DOHH2 (cell line): ENCODE measurements at regions not wholly inside any gene's neighbourhood (a gene's known extent, or its start where the extent isn't known, plus 50 kb on each side); places are given as distances from the start of the nearest gene placed in this dataset.

ENCODE experiments used
- CTCF ChIP-seq: fragments of 200-600 bp; sonication (generic); IDR thresholded peaks from one replicate; pipeline ENCODE4 v1.5.1; 2014; ENCODE audit warnings: antibody characterized with exemption, mild to moderate bottlenecking, low read depth, low read length; ENCODE audit not compliant: poor library complexity, severe bottlenecking
- EZH2phosphoT487 ChIP-seq: fragments of 200-600 bp; sonication (generic); IDR thresholded peaks from 2 replicates; pipeline ENCODE4 v1.6.1; 2017; ENCODE audit warnings: borderline replicate concordance, mild to moderate bottlenecking, antibody characterized with exemption, low read length, moderate library complexity, mixed read lengths

GRCh38 chr21:18743531-18743930, 339.9 kb upstream of the TMPRSS15 start:
- no peak for TF ChIP-seq CTCF
- no peak for TF ChIP-seq EZH2phosphoT487
